Hepatocyte (in vitro differentiated cells): ENCODE measurements at regions not wholly inside any gene's neighbourhood (a gene's known extent, or its start where the extent isn't known, plus 50 kb on each side); places are given as distances from the start of the nearest gene placed in this dataset.

ENCODE experiments used
- DNase-seq: peaks from one replicate; pipeline ENCODE4 v3.0.0-alpha.2; 2016; ENCODE audit warnings: low spot score
- H2AFZ ChIP-seq: fragments of 200-600 bp; sonication (generic); 2 replicates; pipeline ENCODE4 v1.6.0; 2016; ENCODE audit warnings: antibody characterized with exemption, mild to moderate bottlenecking
- H3K27ac ChIP-seq: fragments of 200-600 bp; sonication (generic); 2 replicates; pipeline ENCODE4 v1.5.1; 2016; ENCODE audit warnings: mild to moderate bottlenecking
- H3K27me3 ChIP-seq: fragments of 200-600 bp; sonication (generic); 2 replicates; pipeline ENCODE4 v1.6.1; 2016
- H3K36me3 ChIP-seq: fragments of 200-600 bp; sonication (generic); replicated peaks from 2 replicates; pipeline ENCODE4 v1.5.1; 2016; ENCODE audit warnings: low read depth; ENCODE audit not compliant: insufficient read depth
- H3K4me1 ChIP-seq: fragments of 200-600 bp; sonication (generic); 2 replicates; pipeline ENCODE4 v1.5.1; 2016; ENCODE audit warnings: mild to moderate bottlenecking, moderate library complexity; ENCODE audit not compliant: insufficient read depth
- H3K4me2 ChIP-seq: fragments of 200-600 bp; sonication (generic); 2 replicates; pipeline ENCODE4 v1.6.0; 2016
- H3K4me3 ChIP-seq: fragments of 200-600 bp; sonication (generic); 2 replicates; pipeline ENCODE4 v1.5.1; 2016; ENCODE audit warnings: mild to moderate bottlenecking
- H3K79me2 ChIP-seq: fragments of 200-600 bp; sonication (generic); 2 replicates; pipeline ENCODE4 v1.6.0; 2017; ENCODE audit warnings: mild to moderate bottlenecking
- H3K9me2 ChIP-seq: fragments of 200-600 bp; sonication (generic); replicated peaks from 2 replicates; pipeline ENCODE4 v1.6.0; 2017; ENCODE audit warnings: mild to moderate bottlenecking; ENCODE audit not compliant: insufficient read depth
- H3K9me3 ChIP-seq: fragments of 200-600 bp; sonication (generic); 2 replicates; pipeline ENCODE4 v1.5.1; 2016; ENCODE audit warnings: low read depth, mild to moderate bottlenecking
- H4K20me1 ChIP-seq: fragments of 200-600 bp; sonication (generic); 2 replicates; pipeline ENCODE4 v1.6.0; 2016; ENCODE audit warnings: mild to moderate bottlenecking; ENCODE audit not compliant: insufficient read depth, poor library complexity, severe bottlenecking
- CTCF ChIP-seq: fragments of 200-600 bp; sonication (generic); IDR thresholded peaks from 2 replicates; pipeline ENCODE4 v1.5.1; 2016; ENCODE audit warnings: antibody characterized with exemption, mild to moderate bottlenecking; ENCODE audit not compliant: poor library complexity
- EZH2 ChIP-seq: fragments of 200-600 bp; sonication (generic); IDR thresholded peaks from 2 replicates; pipeline ENCODE4 v1.6.1; 2016; ENCODE audit warnings: antibody characterized with exemption, mild to moderate bottlenecking, borderline replicate concordance
- EZH2phosphoT487 ChIP-seq: fragments of 200-600 bp; sonication (generic); IDR thresholded peaks from one replicate; pipeline ENCODE4 v1.6.1; 2018; ENCODE audit warnings: antibody characterized with exemption, mild to moderate bottlenecking, low read depth, moderate library complexity; ENCODE audit not compliant: unreplicated experiment, severe bottlenecking
- WGBS: methylation state at CpG from one replicate; pipeline ENCODE4 v1.1.6; 2016; ENCODE audit warnings: low lambda C conversion rate; ENCODE audit errors: missing lambda C conversion rate; 5-methylcytosine and 5-hydroxymethylcytosine counted together

- no peaks in the 10 kb centered on the region for H3K9me3 ChIP-seq
- no peak overlapping the region for H3K4me2 ChIP-seq
- TF ChIP-seq CTCF (no peak), EZH2 (no peak)
Observed at GRCh38 chr7:35474100-35474499, 220.2 kb upstream of the TBX20 start.

DNA sequence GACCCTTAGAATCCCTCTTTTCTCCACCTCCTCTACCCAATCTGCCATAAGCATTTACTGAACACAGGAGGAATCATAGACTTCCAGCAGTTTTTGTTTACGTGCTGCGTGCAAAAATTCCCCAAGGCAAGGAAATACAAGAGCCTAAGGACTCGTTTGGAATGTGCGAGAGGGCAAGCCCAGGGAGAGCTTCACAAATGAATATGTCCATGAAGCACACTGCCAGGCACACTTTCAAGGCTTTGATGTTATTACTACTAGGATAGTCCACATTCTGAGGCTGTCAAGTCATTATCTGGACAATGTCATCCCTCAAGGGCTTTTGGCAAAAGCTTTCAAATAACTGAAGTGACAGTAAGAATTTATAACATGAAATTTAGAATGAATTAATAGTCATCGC is 214.7 kb upstream of the TBX20 start:
- Histone ChIP-seq H3K4me3 (no peak overlapping the region), H2AFZ (no peak overlapping the region), H3K27me3 (no peaks in the 10 kb centered on the region), H3K9me3 (no peaks in the 10 kb centered on the region), H4K20me1 (no peaks in the 10 kb centered on the region), H3K36me3 (no peaks in the 10 kb centered on the region), H3K27ac (no peak overlapping the region), H3K4me2 (no peak overlapping the region), H3K4me1 (no peaks in the 10 kb centered on the region), H3K9me2 (no peaks in the 10 kb centered on the region), H3K79me2 (no peaks in the 10 kb centered on the region)
- TF ChIP-seq CTCF, result no peak
- TF ChIP-seq EZH2, result no peak
- TF ChIP-seq EZH2phosphoT487, result no peak
- DNase-seq, result no peak
- 55% methylated on average over 5 of the region's 5 CpGs for WGBS

More at GRCh38 chr7:35474100-35474499, 220.2 kb upstream of the TBX20 start:
- Histone ChIP-seq H3K9me2 (no peaks in the 10 kb centered on the region), H4K20me1 (no peaks in the 10 kb centered on the region), H3K27me3 (no peaks in the 10 kb centered on the region), H3K27ac (no peak overlapping the region), H3K4me3 (no peak overlapping the region), H3K4me1 (no peaks in the 10 kb centered on the region), H3K79me2 (no peaks in the 10 kb centered on the region), H2AFZ (no peak overlapping the region), H3K36me3 (no peaks in the 10 kb centered on the region)
- no peak for DNase-seq
- WGBS, result 95% methylated on average over 1 of the region's 1 CpG

GRCh38 chr7:35467456-35467978 is 213.6 kb upstream of the TBX20 start:
- H3K9me3 ChIP-seq, result no peaks in the 10 kb centered on the region
- no peak overlapping the region for H2AFZ ChIP-seq
- TF ChIP-seq EZH2phosphoT487, result no peak
- TF ChIP-seq EZH2, result no peak
- H3K9me2 ChIP-seq, result no peaks in the 10 kb centered on the region
- H3K4me2 ChIP-seq, result no peak overlapping the region
- H3K4me1 ChIP-seq, result no peaks in the 10 kb centered on the region
- no peak overlapping the region for H3K4me3 ChIP-seq
- no peak overlapping the region for H3K27ac ChIP-seq
- WGBS, result 73% methylated on average over 3 of the region's 3 CpGs
- H4K20me1 ChIP-seq, result no peaks in the 10 kb centered on the region
- H3K27me3 ChIP-seq, result no peaks in the 10 kb centered on the region
- H3K79me2 ChIP-seq, result no peaks in the 10 kb centered on the region
- DNase-seq, result no peak
- H3K36me3 ChIP-seq, result no peaks in the 10 kb centered on the region

DNA sequence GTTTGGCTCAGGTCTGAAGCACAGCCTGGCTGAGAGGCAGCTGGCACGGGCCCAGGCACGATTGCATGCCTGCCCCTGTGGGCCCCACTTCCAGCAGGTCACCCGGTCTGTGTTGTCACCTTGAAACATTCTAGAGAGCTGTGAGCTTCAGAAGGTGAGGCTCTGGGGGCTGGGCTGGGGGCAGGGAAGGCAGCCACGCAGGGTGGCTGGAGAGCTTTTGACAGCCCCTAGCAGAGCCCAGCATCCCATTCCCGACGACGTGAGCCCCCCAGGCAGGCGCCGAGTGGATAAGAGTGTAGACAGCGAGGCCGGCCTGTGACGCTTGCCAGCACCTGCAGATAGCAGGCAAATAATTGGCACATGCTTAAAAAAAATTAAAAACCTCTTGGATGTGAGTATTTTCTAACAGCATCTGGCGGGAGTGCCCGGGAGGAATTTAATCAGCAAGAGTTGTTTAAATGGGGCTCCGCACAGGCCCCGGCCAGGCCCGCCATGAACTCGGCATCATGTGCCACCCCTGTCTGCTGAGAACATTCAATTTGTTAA is 212.0 kb upstream of the TBX20 start:
- 47% methylated on average over 18 of the region's 18 CpGs for WGBS
- TF ChIP-seq EZH2phosphoT487 (no peak), CTCF (no peak), EZH2 (no peak)
- Histone ChIP-seq H3K27me3 (no peaks in the 10 kb centered on the region), H2AFZ (no peak overlapping the region), H3K9me3 (no peaks in the 10 kb centered on the region), H3K9me2 (no peaks in the 10 kb centered on the region), H3K27ac (no peak overlapping the region), H3K36me3 (no peaks in the 10 kb centered on the region), H3K4me3 (no peak overlapping the region), H3K4me1 (no peaks in the 10 kb centered on the region), H3K4me2 (peak overlapping the region; percentile 19), H4K20me1 (no peaks in the 10 kb centered on the region), H3K79me2 (no peaks in the 10 kb centered on the region)
- DNase-seq, result no peak
